Hepatocyte (in vitro differentiated cells): ENCODE measurements at regions not wholly inside any gene's neighbourhood (a gene's known extent, or its start where the extent isn't known, plus 50 kb on each side); places are given as distances from the start of the nearest gene placed in this dataset.
A peak's percentile ranks its signal among the peaks of the same experiment; 100 is the strongest.

Source experiments
- DNase-seq: peaks from one replicate; pipeline ENCODE4 v3.0.0-alpha.2; 2016; ENCODE audit warnings: low spot score
- H2AFZ ChIP-seq: fragments of 200-600 bp; sonication (generic); 2 replicates; pipeline ENCODE4 v1.6.0; 2016; ENCODE audit warnings: antibody characterized with exemption, mild to moderate bottlenecking
- H3K27ac ChIP-seq: fragments of 200-600 bp; sonication (generic); 2 replicates; pipeline ENCODE4 v1.5.1; 2016; ENCODE audit warnings: mild to moderate bottlenecking
- H3K27me3 ChIP-seq: fragments of 200-600 bp; sonication (generic); 2 replicates; pipeline ENCODE4 v1.6.1; 2016
- H3K36me3 ChIP-seq: fragments of 200-600 bp; sonication (generic); replicated peaks from 2 replicates; pipeline ENCODE4 v1.5.1; 2016; ENCODE audit warnings: low read depth; ENCODE audit not compliant: insufficient read depth
- H3K4me1 ChIP-seq: fragments of 200-600 bp; sonication (generic); 2 replicates; pipeline ENCODE4 v1.5.1; 2016; ENCODE audit warnings: mild to moderate bottlenecking, moderate library complexity; ENCODE audit not compliant: insufficient read depth
- H3K4me2 ChIP-seq: fragments of 200-600 bp; sonication (generic); 2 replicates; pipeline ENCODE4 v1.6.0; 2016
- H3K4me3 ChIP-seq: fragments of 200-600 bp; sonication (generic); 2 replicates; pipeline ENCODE4 v1.5.1; 2016; ENCODE audit warnings: mild to moderate bottlenecking
- H3K79me2 ChIP-seq: fragments of 200-600 bp; sonication (generic); 2 replicates; pipeline ENCODE4 v1.6.0; 2017; ENCODE audit warnings: mild to moderate bottlenecking
- H3K9me2 ChIP-seq: fragments of 200-600 bp; sonication (generic); replicated peaks from 2 replicates; pipeline ENCODE4 v1.6.0; 2017; ENCODE audit warnings: mild to moderate bottlenecking; ENCODE audit not compliant: insufficient read depth
- H3K9me3 ChIP-seq: fragments of 200-600 bp; sonication (generic); 2 replicates; pipeline ENCODE4 v1.5.1; 2016; ENCODE audit warnings: low read depth, mild to moderate bottlenecking
- H4K20me1 ChIP-seq: fragments of 200-600 bp; sonication (generic); 2 replicates; pipeline ENCODE4 v1.6.0; 2016; ENCODE audit warnings: mild to moderate bottlenecking; ENCODE audit not compliant: insufficient read depth, poor library complexity, severe bottlenecking
- CTCF ChIP-seq: fragments of 200-600 bp; sonication (generic); IDR thresholded peaks from 2 replicates; pipeline ENCODE4 v1.5.1; 2016; ENCODE audit warnings: antibody characterized with exemption, mild to moderate bottlenecking; ENCODE audit not compliant: poor library complexity
- EZH2 ChIP-seq: fragments of 200-600 bp; sonication (generic); IDR thresholded peaks from 2 replicates; pipeline ENCODE4 v1.6.1; 2016; ENCODE audit warnings: antibody characterized with exemption, mild to moderate bottlenecking, borderline replicate concordance
- EZH2phosphoT487 ChIP-seq: fragments of 200-600 bp; sonication (generic); IDR thresholded peaks from one replicate; pipeline ENCODE4 v1.6.1; 2018; ENCODE audit warnings: antibody characterized with exemption, mild to moderate bottlenecking, low read depth, moderate library complexity; ENCODE audit not compliant: unreplicated experiment, severe bottlenecking
- WGBS: methylation state at CpG from one replicate; pipeline ENCODE4 v1.1.6; 2016; ENCODE audit warnings: low lambda C conversion rate; ENCODE audit errors: missing lambda C conversion rate; 5-methylcytosine and 5-hydroxymethylcytosine counted together

GRCh38 chr6:105648276-105648675, 245.4 kb upstream of the PREP start:
- no peak overlapping the region for H2AFZ ChIP-seq
- no peaks in the 10 kb centered on the region for H3K9me3 ChIP-seq
- H4K20me1 ChIP-seq: no peaks in the 10 kb centered on the region
- WGBS: 59% methylated on average over 4 of the region's 4 CpGs
- no peaks in the 10 kb centered on the region for H3K79me2 ChIP-seq
- TF ChIP-seq EZH2: no peak
- TF ChIP-seq EZH2phosphoT487: no peak
- TF ChIP-seq CTCF: no peak
- no peak overlapping the region for H3K4me2 ChIP-seq
- H3K27me3 ChIP-seq: no peaks in the 10 kb centered on the region
- H3K4me1 ChIP-seq: peaks cover 12% of the 10 kb centered on the region
- H3K9me2 ChIP-seq: no peaks in the 10 kb centered on the region
- no peaks in the 10 kb centered on the region for H3K36me3 ChIP-seq
- DNase-seq: no peak
- no peak overlapping the region for H3K27ac ChIP-seq
- H3K4me3 ChIP-seq: no peak overlapping the region

GRCh38 chr6:105646391-105646867, 243.5 kb upstream of the PREP start:
- Histone ChIP-seq H3K36me3 (no peaks in the 10 kb centered on the region), H3K9me3 (no peaks in the 10 kb centered on the region), H3K79me2 (no peaks in the 10 kb centered on the region), H4K20me1 (no peaks in the 10 kb centered on the region), H3K27me3 (no peaks in the 10 kb centered on the region), H3K4me1 (peaks cover 12% of the 10 kb centered on the region), H3K27ac (no peak overlapping the region), H2AFZ (no peak overlapping the region), H3K4me3 (no peak overlapping the region), H3K4me2 (no peak overlapping the region), H3K9me2 (no peaks in the 10 kb centered on the region)
- no peak for DNase-seq
- TF ChIP-seq EZH2phosphoT487 (no peak), EZH2 (no peak), CTCF (no peak)
- WGBS: 89% methylated on average over 5 of the region's 5 CpGs

- H3K4me1 ChIP-seq: peaks cover 12% of the 10 kb centered on the region
- H3K27me3 ChIP-seq: no peaks in the 10 kb centered on the region
- no peaks in the 10 kb centered on the region for H4K20me1 ChIP-seq
- no peak overlapping the region for H3K4me2 ChIP-seq
- no peak overlapping the region for H3K4me3 ChIP-seq
- H3K36me3 ChIP-seq: no peaks in the 10 kb centered on the region
- no peak overlapping the region for H3K27ac ChIP-seq
- no peak overlapping the region for H2AFZ ChIP-seq
- H3K9me3 ChIP-seq: no peaks in the 10 kb centered on the region
- no peaks in the 10 kb centered on the region for H3K9me2 ChIP-seq
- DNase-seq: no peak
- TF ChIP-seq EZH2: no peak
- WGBS: 86% methylated on average over 3 of the region's 3 CpGs
- H3K79me2 ChIP-seq: no peaks in the 10 kb centered on the region
These were observed 243.1 kb upstream of the PREP start for GRCh38 chr6:105645958-105646357.

- DNase-seq: peak; percentile 33
- no peak overlapping the region for H3K4me3 ChIP-seq
- H2AFZ ChIP-seq: no peak overlapping the region
- no peaks in the 10 kb centered on the region for H3K9me2 ChIP-seq
- TF ChIP-seq EZH2phosphoT487: no peak
- no peak for TF ChIP-seq EZH2
- no peak for TF ChIP-seq CTCF
- peak overlapping the region; percentile 26 for H3K4me2 ChIP-seq
- no peaks in the 10 kb centered on the region for H3K79me2 ChIP-seq
- H3K9me3 ChIP-seq: no peaks in the 10 kb centered on the region
- no peaks in the 10 kb centered on the region for H4K20me1 ChIP-seq
- H3K36me3 ChIP-seq: no peaks in the 10 kb centered on the region
- H3K27ac ChIP-seq: peak overlapping the region; percentile 61
- 43% methylated on average over 1 of the region's 1 CpG for WGBS
- peaks cover 12% of the 10 kb centered on the region for H3K4me1 ChIP-seq
- H3K27me3 ChIP-seq: no peaks in the 10 kb centered on the region
These were observed 242.3 kb upstream of the PREP start for GRCh38 chr6:105645156-105645555.
